ENCODE measurements at regions not wholly inside any gene's neighbourhood (a gene's known extent, or its start where the extent isn't known, plus 50 kb on each side); places are given as distances from the start of the nearest gene placed in this dataset.

DNA sequence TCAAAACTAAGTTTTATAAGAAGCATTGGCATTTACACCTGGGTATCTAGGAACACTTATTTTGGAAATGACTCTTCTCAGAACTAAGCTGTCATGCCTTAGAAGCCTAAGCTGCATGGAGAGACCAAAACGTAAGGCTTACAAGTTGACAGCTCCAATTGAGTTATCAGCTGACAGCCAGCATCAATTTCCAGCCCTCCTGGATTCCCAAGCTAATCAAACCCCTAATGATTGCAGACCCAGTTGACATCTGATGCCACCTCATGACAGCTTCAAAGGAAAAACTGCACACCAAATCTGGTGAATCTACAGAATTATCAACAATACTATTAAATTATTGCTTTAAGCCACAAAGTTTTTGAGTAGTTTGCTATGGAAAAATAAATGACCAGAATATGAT is 187.6 kb upstream of the PRMT6 start:
- TF ChIP-seq, protein P1, sequence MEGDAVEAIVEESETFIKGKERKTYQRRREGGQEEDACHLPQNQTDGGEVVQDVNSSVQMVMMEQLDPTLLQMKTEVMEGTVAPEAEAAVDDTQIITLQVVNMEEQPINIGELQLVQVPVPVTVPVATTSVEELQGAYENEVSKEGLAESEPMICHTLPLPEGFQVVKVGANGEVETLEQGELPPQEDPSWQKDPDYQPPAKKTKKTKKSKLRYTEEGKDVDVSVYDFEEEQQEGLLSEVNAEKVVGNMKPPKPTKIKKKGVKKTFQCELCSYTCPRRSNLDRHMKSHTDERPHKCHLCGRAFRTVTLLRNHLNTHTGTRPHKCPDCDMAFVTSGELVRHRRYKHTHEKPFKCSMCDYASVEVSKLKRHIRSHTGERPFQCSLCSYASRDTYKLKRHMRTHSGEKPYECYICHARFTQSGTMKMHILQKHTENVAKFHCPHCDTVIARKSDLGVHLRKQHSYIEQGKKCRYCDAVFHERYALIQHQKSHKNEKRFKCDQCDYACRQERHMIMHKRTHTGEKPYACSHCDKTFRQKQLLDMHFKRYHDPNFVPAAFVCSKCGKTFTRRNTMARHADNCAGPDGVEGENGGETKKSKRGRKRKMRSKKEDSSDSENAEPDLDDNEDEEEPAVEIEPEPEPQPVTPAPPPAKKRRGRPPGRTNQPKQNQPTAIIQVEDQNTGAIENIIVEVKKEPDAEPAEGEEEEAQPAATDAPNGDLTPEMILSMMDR (IDR thresholded peaks at IDR 0.05; ENCODE audit: low read depth), result no peak

DNA sequence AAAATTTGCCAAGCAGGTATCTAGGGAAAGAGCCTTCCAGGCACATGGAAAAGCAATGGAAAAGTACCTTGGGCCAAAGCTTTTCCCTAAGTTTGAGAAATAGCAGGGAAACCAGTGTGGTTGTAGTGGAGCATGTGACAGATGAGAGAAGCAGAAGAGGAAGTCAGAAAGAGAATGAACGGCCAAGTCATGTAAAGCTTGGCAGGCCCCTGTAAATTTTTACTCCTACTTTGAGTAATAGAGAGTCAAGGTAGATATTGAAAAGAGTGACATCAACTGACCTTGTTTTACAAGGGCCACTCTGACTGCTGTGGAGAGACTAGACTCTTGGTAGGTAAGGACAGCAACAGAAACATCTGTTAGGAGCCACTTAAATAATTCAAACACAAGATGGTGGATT is 180.9 kb upstream of the PRMT6 start:
- TF ChIP-seq, protein P1 (IDR thresholded peaks at IDR 0.05; ENCODE audit: low read depth), result no peak

DNA sequence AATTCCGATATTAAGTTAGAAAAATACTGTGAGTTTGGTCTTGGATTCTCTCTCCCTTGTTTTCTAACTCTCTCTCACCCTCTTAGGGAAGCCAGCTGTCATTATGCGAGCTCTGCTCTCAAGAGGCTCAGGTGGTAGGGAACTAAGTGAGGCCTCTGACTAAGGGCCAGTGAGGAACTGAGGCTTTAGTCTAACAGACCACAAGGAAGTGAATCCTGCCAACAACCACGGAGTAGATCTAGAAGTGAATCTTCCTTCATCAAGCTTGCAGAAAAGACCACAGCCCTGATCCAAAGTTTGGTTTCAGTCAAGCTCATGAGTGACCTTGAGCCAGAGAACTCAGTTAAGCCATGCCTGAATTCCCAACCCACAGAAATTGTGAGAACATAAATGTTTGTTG is 180.1 kb upstream of the PRMT6 start:
- TF ChIP-seq, protein P1 (IDR thresholded peaks at IDR 0.05; ENCODE audit: low read depth), result no peak

DNA sequence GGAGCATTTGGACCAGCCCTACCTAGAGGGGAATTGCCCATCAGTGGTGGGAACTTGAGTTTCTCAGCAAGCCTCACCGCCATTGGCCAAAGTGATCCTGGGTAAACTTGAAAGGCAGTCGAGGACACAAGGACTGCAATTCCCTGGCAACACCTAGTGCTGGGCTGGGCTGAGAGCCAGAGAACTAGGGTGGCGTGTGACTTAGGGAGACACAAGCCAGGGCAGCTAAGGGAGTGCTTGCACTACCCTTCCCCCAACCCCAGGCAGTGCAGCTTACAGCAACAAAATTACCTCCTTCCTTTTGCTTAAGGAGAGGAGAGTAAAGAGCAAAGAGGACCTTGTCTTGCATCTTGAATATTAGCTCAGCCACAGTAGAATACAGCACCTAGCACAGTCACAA is 176.9 kb upstream of the PRMT6 start:
- TF ChIP-seq, protein P1 (IDR thresholded peaks at IDR 0.05; ENCODE audit: low read depth), result no peak

DNA sequence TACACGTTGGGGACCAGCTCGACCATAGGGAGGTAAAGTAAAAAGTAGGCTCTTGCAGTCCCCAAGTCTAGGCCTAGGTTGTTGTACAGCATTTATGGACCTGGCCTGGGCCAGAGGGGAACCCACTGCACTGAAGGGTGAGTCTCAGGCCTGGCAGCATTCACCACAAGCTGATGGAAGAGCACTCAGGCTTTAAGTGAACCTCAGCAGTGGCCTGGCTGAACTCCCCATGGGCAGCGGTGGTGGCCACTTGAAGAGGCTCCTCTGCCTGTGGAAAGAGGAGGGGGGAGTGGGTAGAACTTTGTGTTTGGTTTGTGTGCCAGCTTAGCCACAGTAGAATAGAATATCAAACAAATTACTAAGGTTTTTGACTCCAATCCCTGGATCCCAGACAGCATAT is 176.2 kb upstream of the PRMT6 start:
- TF ChIP-seq, protein P1 (IDR thresholded peaks at IDR 0.05; ENCODE audit: low read depth), result no peak

DNA sequence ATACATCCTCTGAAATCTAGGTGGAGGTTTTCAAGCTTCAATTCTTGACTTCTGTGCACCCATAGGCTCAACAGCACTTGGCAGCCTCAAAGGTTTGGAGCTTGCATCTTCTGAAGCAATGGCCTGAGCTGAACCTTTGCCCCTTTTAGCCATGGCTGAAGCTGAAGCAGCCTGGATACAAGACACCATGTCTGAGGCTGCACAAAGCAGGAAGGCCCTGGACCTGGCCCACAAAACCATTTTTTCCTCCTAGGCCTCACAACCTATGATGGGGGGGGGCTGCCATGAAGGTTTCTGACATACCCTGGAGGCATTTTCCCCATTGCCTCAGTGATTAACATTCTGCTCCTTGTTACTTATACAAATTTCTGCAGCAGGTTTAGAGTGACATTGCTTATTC is 173.3 kb upstream of the PRMT6 start:
- TF ChIP-seq, protein P1 (IDR thresholded peaks at IDR 0.05; ENCODE audit: low read depth), result no peak

DNA sequence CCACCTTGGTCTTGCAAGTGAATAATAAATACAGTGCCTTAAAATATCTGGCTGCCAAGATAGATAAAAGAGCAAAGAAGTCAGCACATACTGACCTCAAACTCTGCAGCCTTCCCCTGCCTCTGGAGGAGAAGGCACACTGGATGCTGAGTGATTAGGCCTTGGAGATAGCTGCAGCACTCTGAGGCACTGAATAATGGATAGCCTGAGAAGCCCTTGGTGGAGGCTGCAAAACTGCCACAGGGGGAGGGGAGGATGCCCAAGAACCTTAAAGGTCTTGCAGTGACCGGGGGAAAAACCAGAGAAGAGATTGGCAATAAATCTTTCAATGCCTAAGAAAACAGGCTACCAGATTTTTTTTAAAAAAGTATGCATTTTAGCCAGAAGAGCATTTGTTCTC is 167.4 kb upstream of the PRMT6 start:
- TF ChIP-seq, protein P1 (IDR thresholded peaks at IDR 0.05; ENCODE audit: low read depth), result no peak

DNA sequence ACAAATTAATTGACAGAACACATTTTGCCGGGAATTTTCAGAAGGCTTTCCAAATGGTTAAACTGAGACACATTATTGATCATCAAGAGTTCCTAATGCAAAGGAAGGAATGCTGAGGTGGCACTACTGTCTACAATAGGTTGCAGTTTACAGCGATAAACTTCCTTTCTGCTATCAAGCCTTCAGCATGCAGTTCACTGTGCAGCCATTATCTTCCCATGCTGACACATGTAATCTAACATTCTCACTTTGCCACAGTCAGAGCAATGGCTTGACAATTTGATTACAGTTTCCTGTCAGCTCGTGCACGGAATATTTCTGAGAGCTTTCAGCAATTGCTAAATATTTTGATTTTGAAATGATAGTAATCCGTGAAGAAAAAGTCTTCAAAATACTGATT is 166.9 kb upstream of the PRMT6 start:
- TF ChIP-seq, protein P1 (IDR thresholded peaks at IDR 0.05; ENCODE audit: low read depth), result no peak
